H9 (cell line): ENCODE measurements at regions not wholly inside any gene's neighbourhood (a gene's known extent, or its start where the extent isn't known, plus 50 kb on each side); places are given as distances from the start of the nearest gene placed in this dataset.

Experiments
- DNase-seq: peaks from one replicate; pipeline ENCODE4 v3.0.0-alpha.2; 2017
- H2AFZ ChIP-seq: one replicate; pipeline ENCODE4 v1.6.1; 2013; ENCODE audit warnings: mild to moderate bottlenecking, low read length, control low read depth, moderate library complexity
- H2AK5ac ChIP-seq: 2 replicates; pipeline ENCODE4 v1.6.1; 2013; ENCODE audit warnings: low read length, control low read depth, mixed read lengths; ENCODE audit not compliant: insufficient read length
- H2BK120ac ChIP-seq: one replicate; pipeline ENCODE4 v1.6.1; 2013; ENCODE audit warnings: low read depth, mild to moderate bottlenecking, low read length, control low read depth, inconsistent platforms; ENCODE audit not compliant: poor library complexity, severe bottlenecking
- H2BK12ac ChIP-seq: 2 replicates; pipeline ENCODE4 v1.6.1; 2013; ENCODE audit warnings: low read length, control low read depth, mixed read lengths, low read depth; ENCODE audit not compliant: insufficient read length
- H2BK15ac ChIP-seq: 2 replicates; pipeline ENCODE4 v1.6.1; 2013; ENCODE audit warnings: low read depth, low read length, control low read depth
- H2BK20ac ChIP-seq: one replicate; pipeline ENCODE4 v1.6.1; 2013; ENCODE audit warnings: low read depth, mild to moderate bottlenecking, low read length, control low read depth, inconsistent platforms; ENCODE audit not compliant: poor library complexity, severe bottlenecking
- H2BK5ac ChIP-seq: 2 replicates; pipeline ENCODE4 v1.6.1; 2013; ENCODE audit warnings: low read length, control low read depth, mixed read lengths; ENCODE audit not compliant: insufficient read length
- H3K14ac ChIP-seq: 2 replicates; pipeline ENCODE4 v1.6.1; 2013; ENCODE audit warnings: low read length, control low read depth; ENCODE audit not compliant: insufficient read depth
- H3K18ac ChIP-seq: 2 replicates; pipeline ENCODE4 v1.6.1; 2013; ENCODE audit warnings: low read depth, mild to moderate bottlenecking, mixed read lengths, low read length, control low read depth; ENCODE audit not compliant: insufficient read length
- H3K23ac ChIP-seq: 2 replicates; pipeline ENCODE4 v1.6.1; 2013; ENCODE audit warnings: low read length, control low read depth, mixed read lengths, low read depth; ENCODE audit not compliant: insufficient read length
- H3K23me2 ChIP-seq: 2 replicates; pipeline ENCODE4 v1.6.1; 2013; ENCODE audit warnings: low read depth, mild to moderate bottlenecking, mixed read lengths, low read length, control low read depth; ENCODE audit not compliant: insufficient read length, poor library complexity, severe bottlenecking
- H3K27ac ChIP-seq: 2 replicates; pipeline ENCODE4 v1.5.1; 2013; ENCODE audit warnings: low read length, control low read depth, mixed read lengths, low read depth; ENCODE audit not compliant: insufficient read length
- H3K27me3 ChIP-seq: 2 replicates; pipeline ENCODE4 v1.6.1; 2013; ENCODE audit warnings: low read length, control low read depth, inconsistent platforms; ENCODE audit not compliant: insufficient read depth
- H3K4ac ChIP-seq: 2 replicates; pipeline ENCODE4 v1.6.1; 2013; ENCODE audit warnings: low read depth, mild to moderate bottlenecking, control low read depth, inconsistent platforms, low read length, moderate library complexity
- H3K4me1 ChIP-seq: 2 replicates; pipeline ENCODE4 v1.6.1; 2013; ENCODE audit warnings: low read length, control low read depth, inconsistent platforms; ENCODE audit not compliant: insufficient read depth
- H3K4me2 ChIP-seq: 2 replicates; pipeline ENCODE4 v1.6.1; 2013; ENCODE audit warnings: low read length, control low read depth, mixed read lengths; ENCODE audit not compliant: insufficient read length, insufficient read depth
- H3K56ac ChIP-seq: 2 replicates; pipeline ENCODE4 v1.6.1; 2013; ENCODE audit warnings: low read depth, mild to moderate bottlenecking, mixed read lengths, low read length, control low read depth; ENCODE audit not compliant: insufficient read length
- H3K79me1 ChIP-seq: 2 replicates; pipeline ENCODE4 v1.6.1; 2013; ENCODE audit warnings: low read depth, mild to moderate bottlenecking, moderate library complexity, low read length, control low read depth, inconsistent platforms; ENCODE audit not compliant: insufficient read depth, poor library complexity, severe bottlenecking
- H3K79me2 ChIP-seq: 2 replicates; pipeline ENCODE4 v1.6.1; 2013; ENCODE audit warnings: low read length, control low read depth, inconsistent platforms; ENCODE audit not compliant: insufficient read depth
- H3K9ac ChIP-seq: 2 replicates; pipeline ENCODE4 v1.6.1; 2013; ENCODE audit warnings: low read length, control low read depth, mixed read lengths; ENCODE audit not compliant: insufficient read length; ENCODE audit errors: extremely low read depth
- H3K9me3 ChIP-seq: one replicate; pipeline ENCODE4 v1.6.1; 2013; ENCODE audit warnings: low read depth, low read length, inconsistent platforms; ENCODE audit not compliant: control insufficient read depth
- H3T11ph ChIP-seq: one replicate; pipeline ENCODE4 v1.6.1; 2013; ENCODE audit warnings: mild to moderate bottlenecking, low read length, control low read depth, inconsistent platforms
- H4K20me1 ChIP-seq: one replicate; pipeline ENCODE4 v1.6.1; 2013; ENCODE audit not compliant: control insufficient read depth, insufficient read length, insufficient read depth
- H4K5ac ChIP-seq: 2 replicates; pipeline ENCODE4 v1.6.1; 2013; ENCODE audit warnings: low read depth, mild to moderate bottlenecking, mixed read lengths, low read length, control low read depth; ENCODE audit not compliant: insufficient read length
- H4K8ac ChIP-seq: replicated peaks from 2 replicates; pipeline ENCODE4 v1.6.1; 2013; ENCODE audit warnings: low read length, control low read depth, mixed read lengths, low read depth; ENCODE audit not compliant: insufficient read length
- H4K91ac ChIP-seq: 2 replicates; pipeline ENCODE4 v1.6.1; 2013; ENCODE audit warnings: low read depth, mild to moderate bottlenecking, moderate library complexity, mixed read lengths, low read length, control low read depth; ENCODE audit not compliant: insufficient read length
- H3K27ac Mint-ChIP-seq, 3 experiments: 2 replicates in 2 of 3; 3 replicates in 1 of 3; pipeline ENCODE4 v1.8.0; 2020 to 2021; ENCODE audit warnings: mixed read lengths in 3 of 3, mild to moderate bottlenecking in 1 of 3, moderate library complexity in 1 of 3
- H3K27me3 Mint-ChIP-seq: 2 replicates; pipeline ENCODE4 v1.8.0; 2021; ENCODE audit warnings: low read depth, mild to moderate bottlenecking, moderate library complexity, mixed read lengths
- H3K36me3 Mint-ChIP-seq, 3 experiments: 2 replicates in 2 of 3; 3 replicates in 1 of 3; pipeline ENCODE4 v1.8.0; 2020 to 2021; ENCODE audit warnings: low read depth in 3 of 3, mixed read lengths in 3 of 3; ENCODE audit not compliant: insufficient read depth in 1 of 3
- H3K4me1 Mint-ChIP-seq, 2 experiments: 2 replicates each; pipeline ENCODE4 v1.8.0; 2020; ENCODE audit warnings: mixed read lengths in 2 of 2
- H3K4me3 Mint-ChIP-seq, 2 experiments: 2 replicates in 1 of 2; 3 replicates in 1 of 2; pipeline ENCODE4 v1.8.0; 2020 to 2021; ENCODE audit warnings: mild to moderate bottlenecking in 2 of 2, mixed read lengths in 2 of 2, moderate library complexity in 1 of 2
- H3K9me3 Mint-ChIP-seq, 2 experiments: 2 replicates in 1 of 2; 3 replicates in 1 of 2; pipeline ENCODE4 v1.8.0; 2020; ENCODE audit warnings: mild to moderate bottlenecking in 2 of 2, mixed read lengths in 2 of 2, moderate library complexity in 1 of 2
- WGBS: extraction: QIAGEN DNeasy Blood & Tissue Kit; methylation state at CpG from one replicate; pipeline ENCODE4 v1.1.7; 2013; ENCODE audit warnings: missing lambda C conversion rate, low lambda C conversion rate, mixed read lengths; ENCODE audit not compliant: insufficient read length; ENCODE audit errors: extremely low coverage; 5-methylcytosine and 5-hydroxymethylcytosine counted together
- TF ChIP-seq, protein P1 (sequence below): fragments of 200-600 bp; sonication (generic); conservative IDR thresholded peaks from 3 replicates; pipeline ENCODE4 v1.8.0; 2021; ENCODE audit warnings: antibody characterized with exemption, mild to moderate bottlenecking

DNA sequence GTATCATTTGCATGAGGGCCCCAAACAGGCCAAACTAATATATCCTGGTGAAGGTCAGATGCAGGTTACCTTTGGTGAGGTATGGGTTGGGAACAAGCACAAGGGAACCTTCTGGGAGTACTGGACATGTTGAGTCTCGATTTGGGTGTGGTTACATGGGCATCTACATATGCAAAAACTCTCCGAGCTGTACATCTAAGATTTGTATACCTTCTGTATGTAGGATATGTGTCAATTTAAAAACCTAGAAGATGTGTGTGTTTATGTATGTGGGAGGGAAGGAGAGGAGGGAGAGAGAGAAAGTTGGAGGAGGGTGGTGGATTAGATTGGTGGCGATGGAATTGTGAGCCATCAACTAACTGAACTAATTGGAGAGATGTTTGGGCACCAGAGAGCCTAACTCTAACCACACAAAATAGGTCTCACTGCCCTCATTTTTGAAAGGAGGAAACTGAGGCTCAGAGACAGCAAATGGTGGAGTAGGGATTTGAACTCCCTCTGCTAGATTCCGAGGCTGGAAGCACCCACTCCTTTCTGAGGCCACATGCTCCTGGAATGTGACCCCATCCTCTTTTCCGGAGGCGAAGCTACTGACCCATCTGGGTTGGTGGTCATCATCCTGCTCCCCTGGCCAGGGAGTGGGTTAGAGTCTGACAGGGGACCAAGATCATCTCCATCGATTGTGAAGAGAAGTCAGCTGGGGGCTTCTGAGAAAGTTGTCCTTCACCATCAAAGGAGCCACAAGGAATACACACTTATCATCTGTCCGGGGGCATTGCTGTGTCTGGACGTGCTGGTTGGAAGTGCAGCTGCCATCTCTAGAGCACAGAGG, 107.3 kb upstream of the MYCN start:
- Mint-ChIP-seq H3K36me3 (no peaks in the 10 kb centered on the region; a peak in 1 of 7 replicates), H3K27ac (no peak overlapping the region; a peak in 1 of 7 replicates)
- TF ChIP-seq, protein P1, sequence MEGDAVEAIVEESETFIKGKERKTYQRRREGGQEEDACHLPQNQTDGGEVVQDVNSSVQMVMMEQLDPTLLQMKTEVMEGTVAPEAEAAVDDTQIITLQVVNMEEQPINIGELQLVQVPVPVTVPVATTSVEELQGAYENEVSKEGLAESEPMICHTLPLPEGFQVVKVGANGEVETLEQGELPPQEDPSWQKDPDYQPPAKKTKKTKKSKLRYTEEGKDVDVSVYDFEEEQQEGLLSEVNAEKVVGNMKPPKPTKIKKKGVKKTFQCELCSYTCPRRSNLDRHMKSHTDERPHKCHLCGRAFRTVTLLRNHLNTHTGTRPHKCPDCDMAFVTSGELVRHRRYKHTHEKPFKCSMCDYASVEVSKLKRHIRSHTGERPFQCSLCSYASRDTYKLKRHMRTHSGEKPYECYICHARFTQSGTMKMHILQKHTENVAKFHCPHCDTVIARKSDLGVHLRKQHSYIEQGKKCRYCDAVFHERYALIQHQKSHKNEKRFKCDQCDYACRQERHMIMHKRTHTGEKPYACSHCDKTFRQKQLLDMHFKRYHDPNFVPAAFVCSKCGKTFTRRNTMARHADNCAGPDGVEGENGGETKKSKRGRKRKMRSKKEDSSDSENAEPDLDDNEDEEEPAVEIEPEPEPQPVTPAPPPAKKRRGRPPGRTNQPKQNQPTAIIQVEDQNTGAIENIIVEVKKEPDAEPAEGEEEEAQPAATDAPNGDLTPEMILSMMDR = no peak

More for the DNA sequence above, 107.3 kb upstream of the MYCN start:
- Histone ChIP-seq H2AK5ac (no peak overlapping the region), H3K79me1 (no peaks in the 10 kb centered on the region), H3K4me1 (no peaks in the 10 kb centered on the region), H2BK12ac (no peak overlapping the region), H2BK120ac (no peak overlapping the region), H4K8ac (no peak overlapping the region), H3K4ac (no peak overlapping the region), H2BK20ac (no peak overlapping the region), H4K91ac (no peak overlapping the region), H3K18ac (no peak overlapping the region), H3K27me3 (no peaks in the 10 kb centered on the region), H4K20me1 (no peaks in the 10 kb centered on the region), H3K14ac (no peak overlapping the region), H2BK5ac (no peak overlapping the region), H3K56ac (no peak overlapping the region), H3K79me2 (no peaks in the 10 kb centered on the region), H3K23ac (no peak overlapping the region), H4K5ac (no peak overlapping the region), H2AFZ (no peak overlapping the region), H3K23me2 (no peaks in the 10 kb centered on the region), H3T11ph (no peak overlapping the region), H2BK15ac (no peak overlapping the region), H3K27ac (no peak overlapping the region), H3K9me3 (no peaks in the 10 kb centered on the region), H3K9ac (no peak overlapping the region), H3K4me2 (no peak overlapping the region)
- H3K9me3 Mint-ChIP-seq = peaks cover 0 to 2% of the 10 kb centered on the region in 2 experiments; a peak in 2 of 5 replicates
- no peak overlapping the region for H3K4me3 Mint-ChIP-seq
- DNase-seq = no peak
- H3K4me1 Mint-ChIP-seq = no peaks in the 10 kb centered on the region
- H3K27me3 Mint-ChIP-seq = peaks cover 2% of the 10 kb centered on the region; the same call in 1 of the 2 replicates
- no CpG with 5 or more reads among the region's 9 CpGs for WGBS
